Right lobe of liver (tissue), 4 donors: ENCODE measurements at regions not wholly inside any gene's neighbourhood (a gene's known extent, or its start where the extent isn't known, plus 50 kb on each side); places are given as distances from the start of the nearest gene placed in this dataset.

ENCODE experiments used
- CTCF ChIP-seq, 4 donors: fragments of 200-600 bp in 3 of 4; fragments of 450-650 bp in 1 of 4; IDR thresholded peaks; one replicate each; pipeline versions ENCODE4 v1.5.1 to v1.8.0; 2016 to 2022; ENCODE audit warnings: antibody characterized with exemption in 4 of 4, mild to moderate bottlenecking in 2 of 4
- POLR2A ChIP-seq: fragments of 450-650 bp; IDR thresholded peaks from one replicate; pipeline ENCODE4 v1.6.1; 2017; ENCODE audit warnings: antibody characterized with exemption, mild to moderate bottlenecking
- donor health status: DM: no; HTN: no; CAD: no.
- donor health status: DM: no; HTN: no; CAD: no.
- donor health status: DM: no; HTN: yes; CAD: no.

- TF ChIP-seq CTCF (IDR thresholded peaks at IDR 0.05) (no peak), POLR2A (no peak)
Measured at GRCh38 chr2:184078496-184078895, 519.8 kb upstream of the ZNF804A start.
